GM12878 (cell line): ENCODE measurements at regions not wholly inside any gene's neighbourhood (a gene's known extent, or its start where the extent isn't known, plus 50 kb on each side); places are given as distances from the start of the nearest gene placed in this dataset.

ENCODE experiments used
- ATAC-seq: fragments of 200-7000 bp; cut with Tn5 transposase; 3 replicates; pipeline ENCODE4 v1.9.1; 2020; ENCODE audit warnings: mild to moderate bottlenecking, moderate library complexity
- BruUV-seq: library from RNA; stranded (reverse); fragments of 400-500 nt; replicated peaks from 2 replicates; lab custom pipeline; 2021; lab: Mats Ljungman, UMichigan
- CTCF ChIA-PET: fragments of 300-600 bp; sonication (Branson Sonifier 250); formaldehyde crosslinking; extraction: SDS; loops from one replicate; lab custom pipeline; 2021; ENCODE audit warnings: inconsistent platforms; lab: Yijun Ruan, JAX
- POLR2A ChIA-PET: fragments of 350-600 bp; formaldehyde crosslinking; extraction: SDS; loops from one replicate; lab custom pipeline; 2021; ENCODE audit warnings: inconsistent platforms; lab: Charles Lee
- RAD21 ChIA-PET: fragments of 300-600 bp; sonication (Branson Sonifier 250); formaldehyde crosslinking; loops from one replicate; lab custom pipeline; 2023; ENCODE audit warnings: antibody characterized with exemption; ENCODE audit not compliant: unreplicated experiment; lab: Charles Lee
- SMC1A ChIA-PET: fragments of 300-600 bp; sonication (Branson Sonifier 250); formaldehyde crosslinking; loops from one replicate; lab custom pipeline; 2023; ENCODE audit not compliant: unreplicated experiment, uncharacterized antibody; lab: Charles Lee
- DNase-seq: peaks from one replicate; pipeline ENCODE4 v3.0.0-alpha.2; 2011; ENCODE audit warnings: low read depth, low spot score
- FAIRE-seq: peaks from 3 replicates; lab custom pipeline; 2011; peaks lifted over from hg19 to GRCh38; lab: Jason Lieb, UNC
- H2AFZ ChIP-seq: 2 replicates; pipeline ENCODE4 v1.6.0; 2011; ENCODE audit warnings: low read depth, low read length, control low read depth; ENCODE audit not compliant: control insufficient read depth
- H3K27ac ChIP-seq: 2 replicates; pipeline ENCODE4 v1.5.1; 2011; ENCODE audit warnings: control low read depth; ENCODE audit not compliant: control insufficient read depth, insufficient read depth
- H3K27me3 ChIP-seq, 2 experiments: replicated peaks in 1 of 2; 2 replicates each; pipeline versions ENCODE4 v1.6.0 to v1.6.1; 2011; ENCODE audit warnings: low read length in 1 of 2; ENCODE audit not compliant: control insufficient read depth in 2 of 2, insufficient read depth in 2 of 2
- H3K36me3 ChIP-seq, 2 experiments: 2 replicates each; pipeline ENCODE4 v1.5.1; 2011; ENCODE audit warnings: low read length in 1 of 2; ENCODE audit not compliant: control insufficient read depth in 2 of 2, insufficient read depth in 2 of 2
- H3K4me1 ChIP-seq: 2 replicates; pipeline ENCODE4 v1.6.1; 2011; ENCODE audit warnings: mild to moderate bottlenecking, low read length, moderate library complexity, mixed read lengths; ENCODE audit not compliant: control insufficient read depth, insufficient read depth
- H3K4me2 ChIP-seq: 2 replicates; pipeline ENCODE4 v1.6.0; 2011; ENCODE audit warnings: control low read depth; ENCODE audit not compliant: control insufficient read depth, insufficient read depth
- H3K4me3 ChIP-seq: fragments of 200-600 bp; sonication (generic); 2 replicates; pipeline ENCODE4 v1.5.1; 2016
- H3K79me2 ChIP-seq: 2 replicates; pipeline ENCODE4 v1.6.0; 2011; ENCODE audit warnings: low read length; ENCODE audit not compliant: control insufficient read depth, insufficient read depth
- H3K9ac ChIP-seq: 2 replicates; pipeline ENCODE4 v1.8.0; 2011; ENCODE audit warnings: low read length, control low read depth, mixed read lengths; ENCODE audit not compliant: control insufficient read depth, insufficient read depth
- H3K9me3 ChIP-seq: replicated peaks from 3 replicates; pipeline ENCODE4 v1.5.1; 2011; ENCODE audit warnings: mild to moderate bottlenecking, low read length; ENCODE audit not compliant: control insufficient read depth, insufficient read depth
- H4K20me1 ChIP-seq: 2 replicates; pipeline ENCODE4 v1.6.0; 2011; ENCODE audit not compliant: control insufficient read depth, insufficient read depth
- CBFB ChIP-seq: IDR thresholded peaks from 2 replicates; pipeline ENCODE4 v1.6.1; 2016; ENCODE audit warnings: antibody characterized with exemption, low read depth
- EZH2 ChIP-seq: IDR thresholded peaks from 2 replicates; pipeline ENCODE4 v1.6.1; 2012; ENCODE audit warnings: low read depth, mild to moderate bottlenecking, control low read depth, inconsistent platforms, low read length, borderline replicate concordance; ENCODE audit not compliant: control insufficient read depth
- FOXK2 ChIP-seq: fragments of 450-650 bp; IDR thresholded peaks from 2 replicates; pipeline ENCODE4 v1.6.1; 2017; ENCODE audit warnings: mild to moderate bottlenecking, moderate library complexity
- JUND ChIP-seq: IDR thresholded peaks from 2 replicates; pipeline ENCODE4 v1.6.1; 2012; ENCODE audit warnings: low read depth, mild to moderate bottlenecking, low read length, improper control_type of control experiment, moderate library complexity
- NFIC ChIP-seq: IDR thresholded peaks from 2 replicates; pipeline ENCODE4 v1.6.1; 2012; ENCODE audit warnings: low read depth, mild to moderate bottlenecking, inconsistent platforms, low read length, moderate library complexity
- NR2C2 ChIP-seq: IDR thresholded peaks from 2 replicates; pipeline ENCODE4 v1.6.1; 2011; ENCODE audit warnings: borderline replicate concordance, low read depth; ENCODE audit not compliant: control insufficient read depth, insufficient read length
- PML ChIP-seq: IDR thresholded peaks from 2 replicates; pipeline ENCODE4 v1.6.1; 2012; ENCODE audit warnings: low read length, inconsistent platforms
- RAD51 ChIP-seq: fragments of 450-650 bp; IDR thresholded peaks from 2 replicates; pipeline ENCODE4 v1.6.1; 2016; ENCODE audit warnings: moderate library complexity, mild to moderate bottlenecking, inconsistent platforms
- REST ChIP-seq: IDR thresholded peaks from 2 replicates; pipeline ENCODE4 v1.6.1; 2012; ENCODE audit warnings: mild to moderate bottlenecking, low read depth, low read length
- SUPT20H ChIP-seq: IDR thresholded peaks from 2 replicates; pipeline ENCODE4 v1.6.1; 2011; ENCODE audit warnings: low read depth, mild to moderate bottlenecking, low read length, moderate library complexity, borderline replicate concordance; ENCODE audit not compliant: control insufficient read depth
- SUZ12 ChIP-seq: fragments of 200-600 bp; sonication (generic); IDR thresholded peaks from one replicate; pipeline ENCODE4 v1.6.1; 2018; ENCODE audit warnings: antibody characterized with exemption, mild to moderate bottlenecking; ENCODE audit not compliant: unreplicated experiment
- TARDBP ChIP-seq: IDR thresholded peaks from 2 replicates; pipeline ENCODE4 v1.6.1; 2016; ENCODE audit warnings: borderline replicate concordance
- ZSCAN29 ChIP-seq: fragments of 450-650 bp; IDR thresholded peaks from 2 replicates; pipeline ENCODE4 v1.6.1; 2017; ENCODE audit warnings: mild to moderate bottlenecking, moderate library complexity
- WGBS: methylation state at CpG from one replicate; pipeline ENCODE4 v1.1.6; 2016; ENCODE audit warnings: low lambda C conversion rate; ENCODE audit not compliant: insufficient replicate concordance, insufficient coverage; ENCODE audit errors: missing lambda C conversion rate; 5-methylcytosine and 5-hydroxymethylcytosine counted together
- in situ Hi-C: fragments of 300-500 bp; cut with MboI; formaldehyde crosslinking; loops from 9 replicates; pipeline ENCODE4 v1.14.3; 2018; ENCODE audit warnings: mixed read lengths
- intact Hi-C: fragments of 100-400 bp; cut with micrococcal nuclease; formaldehyde crosslinking; loops from one replicate; pipeline ENCODE4 v1.14.2; 2022; ENCODE audit not compliant: unreplicated experiment
- TF ChIP-seq, protein P1 (sequence below): IDR thresholded peaks from 2 replicates; pipeline ENCODE4 v1.6.1; 2012; ENCODE audit warnings: low read depth, low read length, improper control_type of control experiment
- TF ChIP-seq, protein P2 (sequence below): IDR thresholded peaks from 2 replicates; pipeline ENCODE4 v1.6.1; 2012; ENCODE audit warnings: improper control_type of control experiment, low read depth, low read length; ENCODE audit not compliant: insufficient replicate concordance

DNA sequence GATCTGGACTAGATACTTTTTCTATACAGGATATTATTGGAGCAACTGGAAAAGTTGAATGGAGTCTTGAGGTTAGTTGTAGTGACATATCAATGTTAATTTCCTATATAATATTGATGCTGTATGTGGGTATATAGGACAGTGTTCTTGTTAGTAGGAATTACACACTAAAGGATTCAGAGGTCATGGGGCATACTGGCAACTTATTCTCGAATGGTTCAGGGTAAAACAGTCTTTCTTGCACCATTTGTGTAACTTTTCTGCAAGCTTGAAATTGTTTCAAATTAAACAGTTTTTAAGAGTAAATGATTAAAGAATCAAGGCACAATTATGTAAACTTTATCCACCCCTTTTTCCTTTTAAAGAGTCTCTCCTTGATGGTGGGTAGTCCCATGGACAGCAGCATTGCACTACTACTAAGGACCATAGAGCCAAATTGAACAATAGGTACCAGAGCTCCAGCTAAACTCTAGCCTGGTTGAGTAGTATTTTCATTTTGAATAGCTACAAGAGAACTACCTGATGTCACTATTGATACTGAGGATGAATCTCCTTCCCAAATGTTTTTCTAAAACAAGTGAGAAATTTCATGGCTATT, 70.1 kb downstream of the DMP1 start:
- Histone ChIP-seq H2AFZ (no peak overlapping the region), H3K27me3 (no peaks in the 10 kb centered on the region), H3K4me1 (no peaks in the 10 kb centered on the region), H3K9me3 (no peaks in the 10 kb centered on the region), H3K36me3 (no peaks in the 10 kb centered on the region), H3K79me2 (no peaks in the 10 kb centered on the region), H3K4me2 (no peak overlapping the region), H4K20me1 (no peaks in the 10 kb centered on the region), H3K27ac (no peak overlapping the region), H3K9ac (no peak overlapping the region), H3K4me3 (no peak overlapping the region)
- DNase-seq (no peak), FAIRE-seq (no peak), ATAC-seq (no peak)
- intact Hi-C loops: no loop called here
- ChIA-PET SMC1A (no interaction called here), RAD21 (no interaction called here), POLR2A (no interaction called here), CTCF (no interaction called here)
- no TSS peak for BruUV-seq
- WGBS: 0% methylated on average over 1 of the region's 1 CpG
- in situ Hi-C loops: no loop called here
- no peak for TF ChIP-seq SUZ12
- no peak for TF ChIP-seq FOXK2
- TF ChIP-seq CBFB: no peak
- no peak for TF ChIP-seq TARDBP
- TF ChIP-seq SUPT20H: no peak
- TF ChIP-seq EZH2: no peak
- TF ChIP-seq, protein P1, sequence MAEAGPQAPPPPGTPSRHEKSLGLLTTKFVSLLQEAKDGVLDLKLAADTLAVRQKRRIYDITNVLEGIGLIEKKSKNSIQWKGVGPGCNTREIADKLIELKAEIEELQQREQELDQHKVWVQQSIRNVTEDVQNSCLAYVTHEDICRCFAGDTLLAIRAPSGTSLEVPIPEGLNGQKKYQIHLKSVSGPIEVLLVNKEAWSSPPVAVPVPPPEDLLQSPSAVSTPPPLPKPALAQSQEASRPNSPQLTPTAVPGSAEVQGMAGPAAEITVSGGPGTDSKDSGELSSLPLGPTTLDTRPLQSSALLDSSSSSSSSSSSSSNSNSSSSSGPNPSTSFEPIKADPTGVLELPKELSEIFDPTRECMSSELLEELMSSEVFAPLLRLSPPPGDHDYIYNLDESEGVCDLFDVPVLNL: no peak
- TF ChIP-seq PML: no peak
- no peak for TF ChIP-seq JUND
- no peak for TF ChIP-seq NFIC
- TF ChIP-seq, protein P2, sequence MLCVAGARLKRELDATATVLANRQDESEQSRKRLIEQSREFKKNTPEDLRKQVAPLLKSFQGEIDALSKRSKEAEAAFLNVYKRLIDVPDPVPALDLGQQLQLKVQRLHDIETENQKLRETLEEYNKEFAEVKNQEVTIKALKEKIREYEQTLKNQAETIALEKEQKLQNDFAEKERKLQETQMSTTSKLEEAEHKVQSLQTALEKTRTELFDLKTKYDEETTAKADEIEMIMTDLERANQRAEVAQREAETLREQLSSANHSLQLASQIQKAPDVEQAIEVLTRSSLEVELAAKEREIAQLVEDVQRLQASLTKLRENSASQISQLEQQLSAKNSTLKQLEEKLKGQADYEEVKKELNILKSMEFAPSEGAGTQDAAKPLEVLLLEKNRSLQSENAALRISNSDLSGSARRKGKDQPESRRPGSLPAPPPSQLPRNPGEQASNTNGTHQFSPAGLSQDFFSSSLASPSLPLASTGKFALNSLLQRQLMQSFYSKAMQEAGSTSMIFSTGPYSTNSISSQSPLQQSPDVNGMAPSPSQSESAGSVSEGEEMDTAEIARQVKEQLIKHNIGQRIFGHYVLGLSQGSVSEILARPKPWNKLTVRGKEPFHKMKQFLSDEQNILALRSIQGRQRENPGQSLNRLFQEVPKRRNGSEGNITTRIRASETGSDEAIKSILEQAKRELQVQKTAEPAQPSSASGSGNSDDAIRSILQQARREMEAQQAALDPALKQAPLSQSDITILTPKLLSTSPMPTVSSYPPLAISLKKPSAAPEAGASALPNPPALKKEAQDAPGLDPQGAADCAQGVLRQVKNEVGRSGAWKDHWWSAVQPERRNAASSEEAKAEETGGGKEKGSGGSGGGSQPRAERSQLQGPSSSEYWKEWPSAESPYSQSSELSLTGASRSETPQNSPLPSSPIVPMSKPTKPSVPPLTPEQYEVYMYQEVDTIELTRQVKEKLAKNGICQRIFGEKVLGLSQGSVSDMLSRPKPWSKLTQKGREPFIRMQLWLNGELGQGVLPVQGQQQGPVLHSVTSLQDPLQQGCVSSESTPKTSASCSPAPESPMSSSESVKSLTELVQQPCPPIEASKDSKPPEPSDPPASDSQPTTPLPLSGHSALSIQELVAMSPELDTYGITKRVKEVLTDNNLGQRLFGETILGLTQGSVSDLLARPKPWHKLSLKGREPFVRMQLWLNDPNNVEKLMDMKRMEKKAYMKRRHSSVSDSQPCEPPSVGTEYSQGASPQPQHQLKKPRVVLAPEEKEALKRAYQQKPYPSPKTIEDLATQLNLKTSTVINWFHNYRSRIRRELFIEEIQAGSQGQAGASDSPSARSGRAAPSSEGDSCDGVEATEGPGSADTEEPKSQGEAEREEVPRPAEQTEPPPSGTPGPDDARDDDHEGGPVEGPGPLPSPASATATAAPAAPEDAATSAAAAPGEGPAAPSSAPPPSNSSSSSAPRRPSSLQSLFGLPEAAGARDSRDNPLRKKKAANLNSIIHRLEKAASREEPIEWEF: no peak
- no peak for TF ChIP-seq REST
- no peak for TF ChIP-seq NR2C2
- no peak for TF ChIP-seq RAD51
- no peak for TF ChIP-seq ZSCAN29
